Nephron progenitor cell (in vitro differentiated cells): ENCODE measurements at regions not wholly inside any gene's neighbourhood (a gene's known extent, or its start where the extent isn't known, plus 50 kb on each side); places are given as distances from the start of the nearest gene placed in this dataset.
"Not testable (repeated sequence)": the region's sequence is repeated elsewhere in the genome, so short reads cannot be mapped to it uniquely, and the experiment has no call there.

Experiments used
- DNase-seq: peaks from one replicate; pipeline ENCODE4 v3.0.0; 2021
- H3K27ac Mint-ChIP-seq: 2 replicates; pipeline ENCODE4 v1.8.0; 2021; ENCODE audit warnings: mild to moderate bottlenecking, moderate library complexity, mixed read lengths
- H3K27me3 Mint-ChIP-seq: 2 replicates; pipeline ENCODE4 v1.8.0; 2021; ENCODE audit warnings: mild to moderate bottlenecking, low read depth, mixed read lengths; ENCODE audit not compliant: poor library complexity
- H3K36me3 Mint-ChIP-seq: 2 replicates; pipeline ENCODE4 v1.8.0; 2021; ENCODE audit warnings: low read depth, mixed read lengths
- H3K4me1 Mint-ChIP-seq: 2 replicates; pipeline ENCODE4 v1.8.0; 2021; ENCODE audit warnings: mixed read lengths
- H3K4me3 Mint-ChIP-seq: 2 replicates; pipeline ENCODE4 v1.8.0; 2021; ENCODE audit warnings: mild to moderate bottlenecking, moderate library complexity, mixed read lengths
- H3K9me3 Mint-ChIP-seq: 2 replicates; pipeline ENCODE4 v1.8.0; 2021; ENCODE audit warnings: mild to moderate bottlenecking, moderate library complexity, mixed read lengths
- TF ChIP-seq, protein P1 (sequence below): fragments of 200-600 bp; sonication (generic); IDR thresholded peaks from 2 replicates; pipeline ENCODE4 v1.5.0; 2021; ENCODE audit warnings: antibody characterized with exemption

GRCh38 chr10:131580076-131580652, 268.6 kb upstream of the TCERG1L start:
- H3K27me3 Mint-ChIP-seq, result peaks cover 11% of the 10 kb centered on the region
- no peak for DNase-seq
- H3K27ac Mint-ChIP-seq, result no peak overlapping the region
- H3K9me3 Mint-ChIP-seq, result peaks cover 4% of the 10 kb centered on the region
- no peak overlapping the region for H3K4me3 Mint-ChIP-seq
- no peaks in the 10 kb centered on the region for H3K36me3 Mint-ChIP-seq
- H3K4me1 Mint-ChIP-seq, result peaks cover 9% of the 10 kb centered on the region
- TF ChIP-seq, protein P1, sequence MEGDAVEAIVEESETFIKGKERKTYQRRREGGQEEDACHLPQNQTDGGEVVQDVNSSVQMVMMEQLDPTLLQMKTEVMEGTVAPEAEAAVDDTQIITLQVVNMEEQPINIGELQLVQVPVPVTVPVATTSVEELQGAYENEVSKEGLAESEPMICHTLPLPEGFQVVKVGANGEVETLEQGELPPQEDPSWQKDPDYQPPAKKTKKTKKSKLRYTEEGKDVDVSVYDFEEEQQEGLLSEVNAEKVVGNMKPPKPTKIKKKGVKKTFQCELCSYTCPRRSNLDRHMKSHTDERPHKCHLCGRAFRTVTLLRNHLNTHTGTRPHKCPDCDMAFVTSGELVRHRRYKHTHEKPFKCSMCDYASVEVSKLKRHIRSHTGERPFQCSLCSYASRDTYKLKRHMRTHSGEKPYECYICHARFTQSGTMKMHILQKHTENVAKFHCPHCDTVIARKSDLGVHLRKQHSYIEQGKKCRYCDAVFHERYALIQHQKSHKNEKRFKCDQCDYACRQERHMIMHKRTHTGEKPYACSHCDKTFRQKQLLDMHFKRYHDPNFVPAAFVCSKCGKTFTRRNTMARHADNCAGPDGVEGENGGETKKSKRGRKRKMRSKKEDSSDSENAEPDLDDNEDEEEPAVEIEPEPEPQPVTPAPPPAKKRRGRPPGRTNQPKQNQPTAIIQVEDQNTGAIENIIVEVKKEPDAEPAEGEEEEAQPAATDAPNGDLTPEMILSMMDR, result no peak

- no peaks in the 10 kb centered on the region for H3K36me3 Mint-ChIP-seq
- H3K27ac Mint-ChIP-seq, result no peak overlapping the region
- H3K27me3 Mint-ChIP-seq, result peaks cover 7% of the 10 kb centered on the region
- H3K4me1 Mint-ChIP-seq, result peaks cover 9% of the 10 kb centered on the region
- H3K4me3 Mint-ChIP-seq, result no peak overlapping the region
- H3K9me3 Mint-ChIP-seq, result peaks cover 4% of the 10 kb centered on the region
- DNase-seq, result no peak
- TF ChIP-seq, protein P1, result no peak
Measured at GRCh38 chr10:131580674-131581073, 269.2 kb upstream of the TCERG1L start.

GRCh38 chr10:131581547-131581946, 270.0 kb upstream of the TCERG1L start:
- peaks cover 11% of the 10 kb centered on the region for H3K27me3 Mint-ChIP-seq
- not testable (repeated sequence) for H3K27ac Mint-ChIP-seq, H3K9me3 Mint-ChIP-seq, DNase-seq, H3K4me3 Mint-ChIP-seq, H3K4me1 Mint-ChIP-seq, H3K36me3 Mint-ChIP-seq

- DNase-seq, result no peak
- TF ChIP-seq, protein P1, result no peak
- Mint-ChIP-seq H3K4me1 (peaks cover 9% of the 10 kb centered on the region), H3K36me3 (no peaks in the 10 kb centered on the region), H3K27me3 (peaks cover 16% of the 10 kb centered on the region), H3K27ac (no peak overlapping the region), H3K9me3 (peaks cover 8% of the 10 kb centered on the region), H3K4me3 (no peak overlapping the region)
Measured at GRCh38 chr10:131584287-131584686, 272.8 kb upstream of the TCERG1L start.

- H3K36me3 Mint-ChIP-seq, result no peaks in the 10 kb centered on the region
- H3K4me1 Mint-ChIP-seq, result peaks cover 9% of the 10 kb centered on the region
- TF ChIP-seq, protein P1, result no peak
- peaks cover 8% of the 10 kb centered on the region for H3K9me3 Mint-ChIP-seq
- H3K27ac Mint-ChIP-seq, result no peak overlapping the region
- DNase-seq, result no peak
- peaks cover 14% of the 10 kb centered on the region for H3K27me3 Mint-ChIP-seq
- H3K4me3 Mint-ChIP-seq, result no peak overlapping the region
Measured at GRCh38 chr10:131585761-131586160, 274.2 kb upstream of the TCERG1L start.

DNA sequence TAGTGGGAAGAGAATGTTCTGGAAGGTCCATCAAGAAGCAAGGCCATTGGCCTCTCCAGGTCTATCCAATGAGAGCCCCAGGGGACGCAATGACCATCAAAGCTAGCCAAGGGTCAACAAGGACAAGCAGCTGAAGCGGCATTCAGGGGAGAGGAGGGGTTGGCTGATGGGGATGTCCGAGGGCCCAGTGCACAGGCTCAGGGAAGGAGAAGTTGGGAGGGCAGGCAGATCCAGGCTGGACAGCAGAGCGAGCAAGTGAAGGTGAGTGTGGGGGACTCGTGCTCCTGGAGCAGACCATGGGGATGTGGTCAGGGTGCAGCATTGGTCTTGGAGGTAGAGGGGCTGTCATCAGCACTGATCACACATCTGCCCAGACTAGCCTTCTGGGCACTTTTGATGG, 275.4 kb upstream of the TCERG1L start:
- Mint-ChIP-seq H3K27ac (no peak overlapping the region), H3K4me3 (no peak overlapping the region), H3K9me3 (peaks cover 10% of the 10 kb centered on the region), H3K4me1 (peaks cover 9% of the 10 kb centered on the region), H3K36me3 (no peaks in the 10 kb centered on the region), H3K27me3 (peaks cover 11% of the 10 kb centered on the region)
- no peak for DNase-seq
- TF ChIP-seq, protein P1, result no peak
